ENCODE measurements at regions not wholly inside any gene's neighbourhood (a gene's known extent, or its start where the extent isn't known, plus 50 kb on each side); places are given as distances from the start of the nearest gene placed in this dataset.
"Not testable (repeated sequence)": the region's sequence is repeated elsewhere in the genome, so short reads cannot be mapped to it uniquely, and the experiment has no call there.

DNA sequence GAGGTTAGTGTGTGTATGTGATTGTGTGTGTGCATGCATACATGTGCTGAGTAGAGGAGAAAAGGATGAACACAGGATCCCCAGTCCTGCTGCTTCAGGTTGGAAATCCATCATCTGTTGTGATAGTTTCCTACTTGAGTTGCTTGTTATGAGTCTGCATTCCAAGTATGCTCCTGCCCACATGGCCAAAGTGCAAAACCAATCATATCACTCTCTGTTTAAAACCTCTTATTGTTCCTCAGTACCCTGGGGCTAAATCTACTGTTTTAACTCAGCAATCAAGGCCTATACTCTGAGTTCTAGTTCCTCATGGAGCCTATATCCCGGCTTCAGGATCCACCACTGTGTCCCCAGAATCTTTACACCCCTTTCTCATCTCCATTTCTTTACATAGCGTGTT lies 139.9 kb upstream of the TLE3 start:
- no peak for DNase-seq

DNA sequence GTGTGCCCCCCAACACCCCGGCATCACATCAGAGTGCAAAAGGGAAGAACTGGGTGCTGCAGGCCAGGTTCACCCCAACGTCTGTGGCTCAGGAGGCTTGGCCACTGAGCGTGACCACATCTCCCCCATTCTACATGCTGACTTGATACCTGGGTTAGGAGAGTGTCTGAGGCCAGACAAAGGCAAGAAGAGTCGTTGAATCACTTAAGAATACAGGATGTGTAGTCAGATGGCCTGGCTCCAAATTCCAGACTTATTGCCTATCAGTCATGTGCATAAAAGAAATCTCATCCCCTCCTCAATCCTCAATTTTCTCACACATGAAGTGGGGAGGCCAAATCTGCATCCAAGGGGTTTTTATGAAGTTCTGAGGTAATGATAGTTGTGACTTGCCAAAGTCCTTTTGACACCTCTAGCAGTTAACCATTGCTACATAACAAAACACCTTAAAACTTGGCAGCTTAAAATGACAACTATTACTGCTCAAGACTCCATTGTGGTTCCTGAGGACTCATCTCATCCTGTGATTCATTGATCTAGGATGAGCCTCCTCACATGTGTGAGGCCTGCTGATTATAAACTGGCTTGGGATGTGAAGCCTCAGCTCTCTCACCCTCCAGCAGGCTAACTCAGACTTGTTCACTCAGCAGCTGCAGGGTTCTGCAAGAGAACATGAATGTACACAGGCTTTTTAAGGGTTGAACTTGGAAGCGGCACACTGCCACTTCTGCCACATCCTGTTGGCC lies 138.8 kb upstream of the TLE3 start:
- DNase-seq = no peak

DNA sequence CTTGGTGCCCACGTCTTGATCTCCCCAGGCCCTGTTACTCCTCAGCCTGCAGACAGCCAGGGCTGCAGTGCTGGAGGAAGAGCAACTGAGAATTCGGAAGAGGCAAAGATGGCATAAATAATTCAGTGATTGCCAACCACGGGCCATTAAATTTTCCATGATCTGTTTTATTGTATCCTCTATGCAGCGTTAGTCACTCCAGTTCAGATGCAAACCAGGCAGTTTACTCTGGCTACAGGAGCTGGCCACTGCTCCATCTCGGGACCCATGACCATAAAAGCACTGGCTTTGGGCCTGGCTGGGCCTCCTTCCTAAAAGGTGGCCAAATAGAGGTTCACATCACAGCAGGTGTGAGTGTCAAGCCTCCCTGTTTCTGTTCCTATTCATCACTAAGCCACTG lies 137.6 kb upstream of the TLE3 start:
- DNase-seq = no peak

DNA sequence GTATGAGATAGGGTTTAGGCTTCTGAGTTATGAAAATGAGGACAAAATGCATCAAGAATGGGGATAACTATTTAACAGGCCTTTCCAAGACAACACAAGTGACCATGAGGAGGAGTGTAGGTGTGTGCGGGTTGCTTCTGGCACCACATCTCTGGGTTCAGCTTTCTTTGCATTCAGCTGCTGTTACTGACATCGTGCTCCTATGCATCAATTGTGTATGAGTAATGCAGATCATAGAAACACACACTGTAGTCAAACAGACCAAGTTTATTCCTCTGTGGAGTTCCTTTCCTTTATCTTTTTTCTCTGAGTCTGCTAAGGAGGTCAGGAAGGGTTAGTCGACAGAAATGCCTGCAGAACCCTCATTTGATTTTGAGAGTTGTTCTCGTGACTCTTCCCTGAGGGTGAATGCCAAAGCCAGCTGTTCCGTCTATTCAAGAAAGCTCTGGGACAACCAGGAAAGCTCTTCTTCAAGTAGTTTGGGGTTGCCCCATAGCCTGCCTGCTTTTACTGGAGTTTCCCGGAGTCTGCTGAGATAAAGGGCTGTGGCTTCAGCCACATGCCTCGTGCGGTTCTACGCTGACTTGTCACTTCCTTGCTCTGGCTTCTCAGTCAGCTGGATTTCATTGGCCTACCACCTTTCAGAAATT lies 136.7 kb upstream of the TLE3 start:
- no peak for DNase-seq

- DNase-seq = no peak
Measured at GRCh38 chr15:70231484-70231883, 133.8 kb upstream of the TLE3 start.

- DNase-seq = not testable (repeated sequence)
Measured at GRCh38 chr15:70227918-70228317, 130.2 kb upstream of the TLE3 start.

- no peak for DNase-seq
Measured at GRCh38 chr15:70227147-70227546, 129.4 kb upstream of the TLE3 start.

GRCh38 chr15:70226337-70226980 lies 128.7 kb upstream of the TLE3 start:
- DNase-seq = no peak

- no peak for DNase-seq
Measured at GRCh38 chr15:70225416-70225815, 127.7 kb upstream of the TLE3 start.

GRCh38 chr15:70222606-70223005 lies 124.9 kb upstream of the TLE3 start:
- DNase-seq = no peak

DNA sequence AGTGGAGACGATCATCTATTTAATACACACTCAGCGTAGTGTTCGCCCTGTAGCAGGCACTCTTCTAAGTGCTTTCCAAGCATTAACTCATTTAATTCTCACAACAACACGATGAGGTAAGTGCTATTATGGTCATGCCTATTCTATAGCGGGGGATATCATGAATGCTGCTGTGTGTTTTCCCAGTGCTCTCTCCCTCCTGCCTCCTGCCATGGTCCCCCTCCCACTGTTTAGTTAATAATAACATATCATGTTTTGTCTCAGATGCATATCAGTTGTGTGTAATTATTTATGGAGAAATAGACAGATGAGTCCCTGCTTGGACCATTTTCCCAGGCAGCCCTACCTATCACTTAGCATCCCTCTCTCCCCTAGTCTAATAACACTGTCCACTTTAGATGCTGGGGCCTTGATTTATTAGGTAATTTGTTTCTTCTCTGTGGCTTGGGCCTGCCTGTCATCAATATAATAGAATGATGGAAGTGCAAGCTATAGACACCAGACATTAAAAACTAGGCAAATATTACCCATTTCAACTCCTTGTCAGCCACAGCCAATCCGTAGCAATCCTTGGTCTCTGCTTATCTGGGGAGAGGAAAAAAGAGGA lies 122.9 kb upstream of the TLE3 start:
- no peak for DNase-seq

GRCh38 chr15:70219966-70220365 lies 122.2 kb upstream of the TLE3 start:
- DNase-seq = no peak

GRCh38 chr15:70219256-70219895 lies 121.7 kb upstream of the TLE3 start:
- no peak for DNase-seq

- no peak for DNase-seq
Measured at GRCh38 chr15:70217226-70218160, 119.8 kb upstream of the TLE3 start.

DNA sequence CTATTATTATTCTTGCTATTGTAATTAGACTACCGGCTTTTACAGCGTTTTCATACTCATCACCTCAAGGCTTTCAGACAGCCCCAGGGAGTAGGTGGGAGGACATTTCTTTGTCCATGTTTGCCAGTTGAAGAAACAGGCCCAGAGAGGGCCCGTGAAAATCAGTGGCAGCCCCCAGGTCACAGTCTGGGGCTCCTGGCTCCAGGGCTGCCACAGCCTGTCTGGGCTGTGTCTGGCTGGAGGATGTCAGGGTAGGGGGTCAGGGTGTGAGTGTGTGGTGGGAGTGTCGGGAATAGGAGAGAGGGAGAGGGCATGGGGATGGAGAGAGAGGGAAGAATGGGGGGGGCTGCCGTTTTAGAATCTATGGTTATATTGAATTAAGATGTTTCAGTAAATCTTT lies 118.2 kb upstream of the TLE3 start:
- no peak for DNase-seq

GRCh38 chr15:70214941-70215635 lies 117.4 kb upstream of the TLE3 start:
- DNase-seq = no peak

DNA sequence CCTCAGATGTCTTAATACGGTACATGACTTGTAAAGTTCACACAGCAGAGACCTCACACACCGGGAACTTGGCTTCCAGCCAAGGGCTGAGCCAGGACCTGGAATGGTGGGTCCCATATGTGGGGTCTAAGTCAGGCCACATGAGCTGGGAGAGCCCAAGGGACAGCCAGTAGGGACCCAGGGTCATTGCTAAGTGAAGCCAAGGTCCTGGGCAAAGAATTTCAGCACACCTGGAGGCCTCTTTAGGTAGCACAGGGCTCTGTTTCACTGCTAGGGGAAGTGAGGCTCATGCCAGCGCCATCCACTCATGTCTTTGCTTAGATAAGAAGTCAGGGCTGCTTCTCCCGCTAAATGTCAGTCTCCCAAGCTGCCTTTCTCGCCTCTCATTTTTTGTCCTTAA lies 116.6 kb upstream of the TLE3 start:
- no peak for DNase-seq

- DNase-seq = no peak
Measured at GRCh38 chr15:70213794-70214193, 116.1 kb upstream of the TLE3 start.

GRCh38 chr15:70212963-70213315 lies 115.2 kb upstream of the TLE3 start:
- DNase-seq = no peak

DNA sequence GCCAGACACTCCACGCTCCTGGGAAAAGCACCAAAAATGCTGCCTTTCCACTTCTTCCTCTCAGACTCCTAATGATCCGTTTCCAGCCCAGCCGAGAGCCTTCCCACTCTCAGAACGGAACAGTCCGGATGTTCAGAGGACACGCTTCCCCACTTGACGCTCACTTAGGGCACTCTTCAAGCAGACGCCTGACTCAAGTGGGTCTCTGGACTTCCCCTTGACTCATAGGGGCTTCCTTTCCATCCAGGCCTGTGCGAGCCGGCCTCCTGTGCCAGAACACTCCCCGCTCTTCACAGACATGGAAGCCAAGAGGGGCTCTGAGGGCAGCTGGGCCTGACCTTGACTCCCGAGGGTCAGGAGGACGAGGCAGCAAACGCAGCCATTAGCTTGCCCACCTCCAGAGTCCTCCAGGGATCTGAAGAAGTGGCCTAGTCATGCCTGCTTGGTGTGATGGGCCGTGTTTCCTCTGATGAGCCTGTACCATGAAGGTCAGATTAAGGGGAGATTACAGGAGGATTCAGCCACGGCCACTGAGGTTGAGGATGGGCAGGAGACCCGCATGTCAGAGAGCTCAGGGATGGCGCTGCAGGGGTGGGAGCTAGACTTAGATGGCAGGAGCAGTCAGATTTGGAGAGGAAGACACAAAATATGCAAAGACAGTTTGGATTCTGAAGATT lies 114.7 kb upstream of the TLE3 start:
- no peak for DNase-seq

DNA sequence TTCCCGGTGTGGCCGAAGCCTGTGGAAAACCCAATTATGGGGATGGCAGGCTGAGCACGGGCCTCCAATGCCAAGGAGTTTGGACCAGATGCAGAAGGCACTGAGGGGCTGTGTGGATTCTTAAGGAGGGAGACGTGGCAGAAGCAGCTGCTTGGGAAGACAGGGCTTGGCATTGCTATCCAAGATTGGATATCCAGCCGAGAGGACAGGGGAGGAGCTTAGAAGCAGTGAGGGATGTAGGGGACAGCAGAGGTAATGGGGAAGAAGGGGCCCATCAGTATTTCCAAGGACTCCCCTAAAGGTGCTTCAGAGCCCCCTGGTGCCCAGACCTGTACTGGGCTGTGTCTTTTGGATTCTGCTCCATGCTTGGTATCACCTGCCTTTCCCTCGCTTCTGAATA lies 112.8 kb upstream of the TLE3 start:
- DNase-seq = no peak

All from CD4-positive, alpha-beta T cell treated with Interferon gamma for 1 hour (primary cell).